ENCODE measurements at regions not wholly inside any gene's neighbourhood (a gene's known extent, or its start where the extent isn't known, plus 50 kb on each side); places are given as distances from the start of the nearest gene placed in this dataset.
"Not testable (repeated sequence)": the region's sequence is repeated elsewhere in the genome, so short reads cannot be mapped to it uniquely, and the experiment has no call there.

GRCh38 chr1:121003230-121003629, 113.7 kb downstream of the PPIAL4A start:
- not testable (repeated sequence) for DNase-seq

GRCh38 chr1:121006826-121007225, 117.3 kb downstream of the PPIAL4A start:
- not testable (repeated sequence) for DNase-seq

GRCh38 chr1:121007755-121008154, 118.2 kb downstream of the PPIAL4A start:
- not testable (repeated sequence) for DNase-seq

- DNase-seq, result not testable (repeated sequence)
These were observed 119.1 kb downstream of the PPIAL4A start for GRCh38 chr1:121008512-121009215.

DNA sequence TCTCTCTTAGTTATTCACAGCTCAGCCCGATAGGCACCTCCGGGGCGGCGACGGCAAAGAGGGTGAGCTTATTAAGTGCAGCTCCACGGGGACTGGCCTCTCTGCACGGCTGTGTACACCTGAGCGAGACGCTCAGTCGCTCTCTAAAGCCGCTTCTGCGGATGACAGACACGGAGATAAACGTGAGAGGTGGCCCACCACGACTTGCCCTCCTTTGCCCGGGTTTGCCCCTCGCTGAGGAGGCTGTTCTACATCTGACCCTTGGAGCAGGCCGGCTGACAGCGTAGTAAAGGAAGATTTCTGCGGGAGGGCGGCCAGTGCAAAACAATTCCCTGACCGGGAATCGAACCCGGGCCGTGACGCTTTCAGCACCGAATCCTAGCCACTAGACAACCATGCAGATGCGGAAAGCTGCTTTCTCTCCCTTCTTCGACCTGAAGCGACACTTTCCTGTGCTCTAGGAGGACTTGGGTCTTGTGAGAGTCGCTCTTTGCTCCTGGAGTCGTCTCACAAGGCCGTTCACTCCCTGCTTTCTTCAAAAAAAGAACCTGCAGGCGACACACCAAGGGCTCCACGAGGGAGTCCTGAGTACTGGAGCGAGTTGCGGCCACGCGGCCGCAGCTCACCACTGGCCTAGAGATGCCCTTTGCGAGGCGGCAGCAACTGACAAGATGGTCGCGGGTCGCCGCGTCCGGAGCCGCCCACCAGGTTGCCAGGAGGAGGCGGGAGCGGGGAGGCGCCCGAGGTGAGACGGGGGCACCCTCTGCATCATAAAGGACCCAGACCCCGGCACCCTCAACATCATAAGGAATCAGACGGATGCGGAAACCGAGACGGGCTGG, 119.9 kb downstream of the PPIAL4A start:
- DNase-seq, result peak in 4 of 51 donors; percentile 4 to 13 (median 5)

DNA sequence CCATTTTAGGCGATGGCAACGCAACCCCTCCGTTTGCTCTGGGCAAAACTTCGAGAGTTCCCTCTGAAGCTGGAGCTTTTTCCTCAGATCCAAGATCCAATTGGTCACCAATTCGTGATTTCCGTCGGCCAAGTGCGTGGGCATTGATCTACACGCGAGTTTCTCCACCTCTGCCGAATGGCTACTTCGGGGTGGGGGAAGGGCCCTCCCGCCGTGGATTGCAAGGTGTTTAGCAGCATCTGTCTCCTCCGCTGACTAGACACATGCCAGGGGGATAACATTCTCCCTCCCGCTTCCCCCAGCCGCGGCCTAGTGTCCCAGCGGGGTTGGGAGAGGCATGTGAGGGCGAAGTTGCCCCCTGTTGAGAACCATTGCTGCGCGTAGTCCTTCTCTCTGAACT, 120.6 kb downstream of the PPIAL4A start:
- not testable (repeated sequence) for DNase-seq

DNA sequence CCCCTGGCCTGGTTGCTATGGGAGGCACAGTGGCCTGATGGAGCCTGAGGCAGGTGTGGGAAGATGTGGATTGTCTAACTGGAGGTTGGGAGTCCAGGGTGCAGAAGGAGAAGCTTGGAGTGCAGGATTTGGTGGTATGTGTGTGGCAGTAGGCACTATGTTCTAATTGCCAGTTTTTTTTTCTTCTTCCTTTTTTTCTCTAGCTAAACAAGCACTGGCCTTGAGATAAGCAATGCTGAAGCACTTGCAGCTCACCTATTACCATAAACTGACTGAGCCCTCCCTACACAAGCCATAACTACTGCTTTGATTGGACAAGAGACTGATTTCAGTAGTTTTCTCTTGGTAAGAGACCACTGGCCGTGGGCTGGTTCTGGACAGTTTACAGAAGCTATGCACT, 123.6 kb downstream of the PPIAL4A start:
- not testable (repeated sequence) for DNase-seq

DNA sequence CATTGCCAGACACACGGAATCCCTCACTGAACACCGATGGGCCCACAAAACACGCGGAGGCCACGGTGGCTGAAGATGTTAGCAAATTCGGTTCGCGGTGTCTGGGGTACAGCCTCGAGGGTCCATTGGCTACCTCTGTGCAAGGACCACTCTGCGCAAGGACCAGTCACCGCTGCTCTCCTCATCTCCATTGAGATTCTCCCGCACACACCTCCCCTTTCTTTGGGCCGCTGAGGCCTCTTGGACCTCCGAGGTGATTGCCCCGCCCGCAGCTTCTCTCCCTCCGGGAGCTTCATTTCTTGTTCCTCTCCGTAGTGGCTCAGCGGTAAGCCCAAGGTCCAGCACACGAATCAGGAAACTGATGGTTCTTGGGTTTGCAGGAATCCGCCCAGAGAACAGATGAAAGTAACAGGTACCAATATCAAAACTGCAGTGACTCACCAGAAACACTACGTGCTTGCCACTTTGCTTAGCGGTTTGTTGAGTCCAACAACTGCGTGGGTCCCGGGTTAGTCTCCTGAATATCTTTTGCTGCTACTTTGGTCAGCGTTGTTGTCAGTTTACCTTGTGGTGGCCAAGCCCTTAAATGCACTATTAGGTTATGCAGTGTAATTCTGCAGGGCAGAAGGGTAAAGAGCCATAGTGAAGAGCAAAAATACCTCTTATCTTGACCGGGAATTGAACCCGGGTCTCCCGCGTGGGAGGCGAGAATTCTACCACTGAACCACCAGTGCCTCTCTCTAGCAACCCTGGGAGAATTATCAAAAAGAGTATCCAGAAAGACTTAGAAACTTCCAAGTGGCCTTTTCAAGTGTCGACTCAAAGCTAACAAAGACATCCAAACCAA, 126.8 kb downstream of the PPIAL4A start:
- peak in 12 of 51 donors; percentile 4 to 45 (median 14) for DNase-seq

DNA sequence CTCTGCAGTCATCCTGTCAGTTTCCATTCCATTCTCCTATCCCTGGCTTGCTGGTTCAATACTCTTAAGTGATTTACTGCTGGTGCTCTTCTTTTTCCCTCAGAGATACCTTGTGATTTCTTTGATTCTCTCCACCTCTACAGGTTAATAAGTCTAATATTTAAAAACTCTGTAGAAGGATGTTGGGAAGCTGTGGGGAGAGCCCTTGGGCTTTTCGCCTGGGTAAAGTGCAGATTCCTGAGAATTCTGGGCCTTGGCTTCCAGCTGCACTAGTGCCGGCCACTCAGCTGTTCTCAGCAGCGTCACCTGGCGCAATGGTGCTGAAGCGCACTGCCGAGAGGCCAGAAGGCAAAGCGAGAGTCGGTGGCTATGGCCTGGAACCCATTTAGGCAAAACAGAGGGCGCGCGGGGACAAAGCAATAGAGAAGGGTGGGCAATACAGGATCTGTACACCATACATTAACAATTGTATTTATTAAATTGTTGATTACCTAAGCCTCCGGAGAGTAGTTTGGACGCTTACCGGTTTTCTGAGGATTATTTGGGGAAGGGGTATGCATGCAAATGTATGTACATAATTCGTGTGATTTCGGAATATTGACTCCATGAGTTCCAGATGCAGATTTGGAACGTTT, 130.3 kb downstream of the PPIAL4A start:
- not testable (repeated sequence) for DNase-seq

DNA sequence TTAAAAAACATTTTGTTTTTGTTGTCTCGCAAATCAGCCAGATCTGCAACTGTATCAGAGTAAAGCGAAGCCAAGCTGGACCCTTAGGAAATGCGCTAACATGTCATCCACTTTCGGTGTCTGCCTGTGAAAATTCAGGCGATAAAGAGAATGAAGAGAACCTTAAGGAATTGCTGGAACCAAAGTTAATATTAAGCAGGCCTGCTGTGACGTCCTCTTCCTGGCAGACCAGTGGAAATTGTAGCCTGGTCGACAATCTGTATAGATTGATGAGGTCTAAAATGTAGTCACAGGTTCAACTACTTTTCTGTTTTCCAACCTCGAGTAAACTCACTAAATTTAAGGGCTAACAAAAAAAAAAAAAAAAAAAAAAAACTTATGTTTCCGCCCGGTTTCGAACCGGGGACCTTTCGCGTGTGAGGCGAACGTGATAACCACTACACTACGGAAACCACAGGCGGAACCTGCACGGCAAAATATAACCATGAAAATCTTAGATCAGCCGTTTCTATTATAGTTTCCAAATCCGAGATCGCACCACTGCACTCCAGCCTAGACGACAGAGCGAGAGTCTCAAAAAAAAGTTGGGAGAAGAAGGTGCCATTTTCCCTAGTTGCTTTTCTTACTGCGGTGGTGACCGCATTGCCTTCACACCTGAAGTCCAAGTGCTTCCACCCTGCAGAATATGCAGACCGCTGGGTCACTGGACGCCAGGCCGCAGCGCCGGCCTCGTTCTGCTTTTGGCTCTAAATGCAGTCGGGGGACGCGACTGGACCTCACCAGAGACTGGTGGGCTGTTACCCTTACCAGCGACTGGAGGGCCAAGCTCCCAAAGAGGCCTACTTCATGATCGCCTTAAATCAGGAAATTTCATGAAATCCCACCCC, 131.0 kb downstream of the PPIAL4A start:
- peak in 5 of 51 donors; percentile 5 to 14 (median 10) for DNase-seq

DNA sequence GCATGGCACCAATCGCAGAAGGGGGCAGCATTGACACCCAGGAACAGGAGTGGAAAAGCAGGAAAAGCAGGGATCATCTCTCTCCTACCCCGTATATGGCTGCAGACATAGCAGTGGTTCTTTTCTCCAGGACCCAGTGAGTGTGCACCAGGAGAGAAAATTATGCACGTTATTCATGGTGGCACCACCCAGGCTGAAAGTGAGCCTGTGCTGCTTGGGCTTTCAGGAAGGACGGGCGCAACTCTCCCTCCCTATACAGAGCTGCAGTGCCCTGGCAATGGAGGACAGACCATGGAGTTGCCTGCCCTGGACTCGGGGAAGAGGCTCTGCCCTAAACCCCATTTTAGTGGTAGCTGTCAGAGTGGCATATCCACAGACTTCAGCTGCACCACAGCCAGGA, 132.1 kb downstream of the PPIAL4A start:
- not testable (repeated sequence) for DNase-seq

- DNase-seq, result not testable (repeated sequence)
These were observed 143.4 kb downstream of the PPIAL4A start for GRCh38 chr1:121032878-121033494.

DNA sequence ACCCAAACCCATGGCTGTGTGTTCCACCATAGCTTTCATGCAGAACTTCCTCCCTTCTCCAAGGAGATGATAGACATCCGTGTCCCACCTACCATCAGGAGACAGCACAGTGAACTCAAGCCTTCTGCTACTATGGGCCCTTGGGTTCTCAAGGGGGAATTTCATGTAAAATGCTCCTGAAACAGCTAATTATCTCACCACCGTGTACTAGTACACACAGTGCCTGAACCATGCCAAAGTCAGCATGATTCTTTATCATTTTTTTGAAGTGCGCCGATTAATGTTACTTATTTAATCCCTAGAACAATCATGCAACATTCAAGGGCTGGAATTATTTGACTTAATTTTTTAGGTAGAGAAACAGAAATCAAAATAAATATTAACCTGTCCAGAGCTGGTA, 147.2 kb downstream of the PPIAL4A start:
- DNase-seq, result not testable (repeated sequence)

GRCh38 chr1:121040974-121041373, 143.2 kb downstream of the FAM72B start:
- DNase-seq, result not testable (repeated sequence)

DNA sequence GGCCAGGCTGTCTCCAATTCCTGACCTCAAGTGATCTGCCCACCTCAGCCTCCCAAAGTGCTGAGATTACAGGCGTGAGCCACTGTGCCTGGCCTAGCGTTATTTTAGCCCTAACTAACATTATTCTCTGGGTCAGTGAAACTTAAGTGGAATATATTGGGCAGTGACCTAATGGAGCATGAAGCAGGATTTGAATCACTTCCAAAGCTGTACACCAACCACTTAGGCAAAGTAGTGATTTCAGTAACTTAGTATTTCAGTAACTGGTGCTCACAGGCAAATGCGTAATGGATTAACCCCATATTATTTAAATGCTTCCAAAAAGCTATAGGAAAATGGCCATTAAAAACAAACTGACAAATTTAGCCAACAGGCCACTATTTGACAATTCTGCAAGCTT, 142.6 kb downstream of the FAM72B start:
- not testable (repeated sequence) for DNase-seq

GRCh38 chr1:121042882-121043281, 141.3 kb downstream of the FAM72B start:
- DNase-seq, result not testable (repeated sequence)

DNA sequence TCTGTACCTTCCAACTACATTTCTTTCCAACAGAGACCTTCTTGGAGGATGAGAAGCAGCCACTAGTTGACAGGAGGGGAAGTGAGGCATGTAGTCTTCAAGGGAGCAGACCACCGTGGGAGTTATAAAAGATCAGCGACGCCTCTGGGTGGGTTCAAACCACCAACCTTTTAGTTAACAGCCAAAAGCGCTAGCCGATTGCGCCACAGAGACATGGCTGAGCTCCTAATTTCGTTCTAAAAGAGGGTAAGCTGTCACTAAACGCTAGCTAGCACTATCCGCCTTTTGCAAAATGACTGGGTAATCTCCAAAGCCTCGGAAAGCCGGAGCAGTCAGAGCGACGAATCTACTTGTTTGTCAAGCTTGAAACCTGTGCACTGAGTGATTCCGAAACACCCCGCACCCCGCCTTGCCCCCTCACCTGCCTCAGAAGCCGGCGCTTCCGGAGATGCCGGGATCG, 135.8 kb downstream of the FAM72B start:
- not testable (repeated sequence) for DNase-seq

GRCh38 chr1:121048769-121049443, 135.2 kb downstream of the FAM72B start:
- DNase-seq, result not testable (repeated sequence)

DNA sequence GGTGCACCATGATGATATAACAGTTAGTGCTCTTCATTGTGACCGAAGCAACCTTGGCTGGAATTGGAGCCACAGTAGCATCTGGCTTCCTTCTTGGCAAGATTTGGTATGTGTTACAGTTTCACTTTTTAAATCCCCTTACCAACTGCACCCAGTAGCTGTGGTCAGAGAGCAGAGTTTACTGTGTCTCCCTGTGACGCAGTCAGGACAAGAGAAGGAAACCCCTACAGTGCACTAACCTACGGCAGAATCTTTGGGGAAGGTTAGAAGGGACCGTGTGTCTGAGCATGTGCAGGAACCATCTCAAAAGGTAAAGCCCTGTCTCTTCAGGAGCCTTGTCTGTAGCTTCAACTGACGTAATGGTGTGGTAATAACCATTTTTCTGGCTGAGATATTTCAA, 134.0 kb downstream of the FAM72B start:
- DNase-seq, result not testable (repeated sequence)
